ENCODE measurements at regions not wholly inside any gene's neighbourhood (a gene's known extent, or its start where the extent isn't known, plus 50 kb on each side); places are given as distances from the start of the nearest gene placed in this dataset.

- DNase-seq (ENCODE audit: low read depth) = no peak
- H3K4me3 ChIP-seq (ENCODE audit: control insufficient read depth, low read depth, low read length) = no peak overlapping the region
- TF ChIP-seq CTCF (IDR thresholded peaks at IDR 0.05; ENCODE audit: control insufficient read depth, insufficient read depth, low read depth, low read length, missing control alignments) = no peak
Observed at GRCh38 chr11:27841023-27841422, 140.8 kb upstream of the BDNF start.

- DNase-seq (ENCODE audit: low read depth) = peak; percentile 16
- no peak overlapping the region for H3K4me3 ChIP-seq (ENCODE audit: control insufficient read depth, low read depth, low read length)
- peak; percentile 41 for TF ChIP-seq CTCF (IDR thresholded peaks at IDR 0.05; ENCODE audit: control insufficient read depth, insufficient read depth, low read depth, low read length, missing control alignments)
Observed at GRCh38 chr11:27839226-27839913, 139.1 kb upstream of the BDNF start.

GRCh38 chr11:27838674-27839073 lies 138.4 kb upstream of the BDNF start:
- no peak for TF ChIP-seq CTCF (IDR thresholded peaks at IDR 0.05; ENCODE audit: control insufficient read depth, insufficient read depth, low read depth, low read length, missing control alignments)
- H3K4me3 ChIP-seq (ENCODE audit: control insufficient read depth, low read depth, low read length) = no peak overlapping the region
- DNase-seq (ENCODE audit: low read depth) = no peak

GRCh38 chr11:27837895-27838563 lies 137.8 kb upstream of the BDNF start:
- DNase-seq (ENCODE audit: low read depth) = no peak
- no peak for TF ChIP-seq CTCF (IDR thresholded peaks at IDR 0.05; ENCODE audit: control insufficient read depth, insufficient read depth, low read depth, low read length, missing control alignments)
- no peak overlapping the region for H3K4me3 ChIP-seq (ENCODE audit: control insufficient read depth, low read depth, low read length)

- DNase-seq (ENCODE audit: low read depth) = no peak
- H3K4me3 ChIP-seq (ENCODE audit: control insufficient read depth, low read depth, low read length) = no peak overlapping the region
- no peak for TF ChIP-seq CTCF (IDR thresholded peaks at IDR 0.05; ENCODE audit: control insufficient read depth, insufficient read depth, low read depth, low read length, missing control alignments)
Observed at GRCh38 chr11:27830206-27830605, 130.0 kb upstream of the BDNF start.

GRCh38 chr11:27820249-27820648 lies 120.0 kb upstream of the BDNF start:
- no peak for DNase-seq (ENCODE audit: low read depth)
- no peak for TF ChIP-seq CTCF (IDR thresholded peaks at IDR 0.05; ENCODE audit: control insufficient read depth, insufficient read depth, low read depth, low read length, missing control alignments)
- H3K4me3 ChIP-seq (ENCODE audit: control insufficient read depth, low read depth, low read length) = no peak overlapping the region
